ENCODE measurements at regions not wholly inside any gene's neighbourhood (a gene's known extent, or its start where the extent isn't known, plus 50 kb on each side); places are given as distances from the start of the nearest gene placed in this dataset.

DNA sequence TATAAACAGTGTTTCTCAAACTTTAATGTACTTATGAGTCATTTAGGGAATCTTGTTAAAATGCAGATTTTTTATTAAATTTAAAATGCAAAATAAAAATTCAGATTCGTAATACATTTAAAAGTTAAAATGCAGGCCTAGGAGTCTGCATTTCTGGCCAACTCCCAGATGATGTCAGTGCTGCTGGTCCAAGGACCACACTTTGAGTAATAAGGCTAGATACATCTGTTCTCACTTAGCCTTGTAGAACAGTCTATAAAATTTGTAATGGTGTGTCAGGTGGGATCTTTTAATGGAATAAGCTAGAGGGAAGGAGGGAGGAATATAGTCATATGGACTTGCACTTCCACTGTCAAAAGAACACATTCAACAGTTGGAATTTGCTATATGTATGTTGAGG, 295.6 kb upstream of the BMP2 start:
- Mint-ChIP-seq H3K27me3 (ENCODE audit: low read depth) (peaks cover 6% of the 10 kb centered on the region), H3K4me1 (no peaks in the 10 kb centered on the region), H3K9me3 (no peaks in the 10 kb centered on the region), H3K4me3 (no peak overlapping the region), H3K36me3 (no peaks in the 10 kb centered on the region), H3K27ac (no peak overlapping the region)
- TF ChIP-seq, protein P1, sequence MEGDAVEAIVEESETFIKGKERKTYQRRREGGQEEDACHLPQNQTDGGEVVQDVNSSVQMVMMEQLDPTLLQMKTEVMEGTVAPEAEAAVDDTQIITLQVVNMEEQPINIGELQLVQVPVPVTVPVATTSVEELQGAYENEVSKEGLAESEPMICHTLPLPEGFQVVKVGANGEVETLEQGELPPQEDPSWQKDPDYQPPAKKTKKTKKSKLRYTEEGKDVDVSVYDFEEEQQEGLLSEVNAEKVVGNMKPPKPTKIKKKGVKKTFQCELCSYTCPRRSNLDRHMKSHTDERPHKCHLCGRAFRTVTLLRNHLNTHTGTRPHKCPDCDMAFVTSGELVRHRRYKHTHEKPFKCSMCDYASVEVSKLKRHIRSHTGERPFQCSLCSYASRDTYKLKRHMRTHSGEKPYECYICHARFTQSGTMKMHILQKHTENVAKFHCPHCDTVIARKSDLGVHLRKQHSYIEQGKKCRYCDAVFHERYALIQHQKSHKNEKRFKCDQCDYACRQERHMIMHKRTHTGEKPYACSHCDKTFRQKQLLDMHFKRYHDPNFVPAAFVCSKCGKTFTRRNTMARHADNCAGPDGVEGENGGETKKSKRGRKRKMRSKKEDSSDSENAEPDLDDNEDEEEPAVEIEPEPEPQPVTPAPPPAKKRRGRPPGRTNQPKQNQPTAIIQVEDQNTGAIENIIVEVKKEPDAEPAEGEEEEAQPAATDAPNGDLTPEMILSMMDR (IDR thresholded peaks at IDR 0.05; ENCODE audit: unreplicated experiment), result no peak
- DNase-seq (ENCODE audit: low spot score in 2 of 2, unreplicated experiment in 2 of 2), result no peak

DNA sequence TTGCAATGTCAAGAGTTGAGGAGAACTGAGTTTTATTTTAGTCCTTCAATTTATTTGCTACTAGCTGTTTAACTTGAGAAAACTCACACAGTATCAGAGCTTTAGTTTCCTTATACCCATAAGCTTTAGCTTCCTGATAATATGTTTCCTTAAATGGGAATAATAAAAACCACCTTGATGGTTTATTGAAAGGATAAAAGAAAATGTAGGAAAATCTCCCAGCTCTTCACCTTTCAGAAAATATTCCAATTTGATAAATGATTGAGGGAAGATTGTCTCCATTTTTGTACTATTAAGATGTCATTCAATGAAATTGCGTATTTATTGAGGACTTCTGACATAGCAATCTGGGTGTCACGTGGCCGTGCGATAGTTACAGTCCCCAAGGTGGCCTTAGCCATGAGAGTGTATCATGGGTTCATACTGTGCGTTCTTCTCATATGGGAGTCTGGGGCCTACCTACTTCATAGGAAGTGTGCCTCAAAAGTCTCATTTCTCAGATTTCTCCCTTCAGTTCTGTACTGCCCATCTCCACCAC, 296.3 kb upstream of the BMP2 start:
- Mint-ChIP-seq H3K4me3 (no peak overlapping the region), H3K27me3 (ENCODE audit: low read depth) (peaks cover 8% of the 10 kb centered on the region), H3K36me3 (no peaks in the 10 kb centered on the region), H3K4me1 (no peaks in the 10 kb centered on the region), H3K27ac (no peak overlapping the region), H3K9me3 (no peaks in the 10 kb centered on the region)
- TF ChIP-seq, protein P1 (IDR thresholded peaks at IDR 0.05; ENCODE audit: unreplicated experiment), result no peak
- no peak for DNase-seq (ENCODE audit: low spot score in 2 of 2, unreplicated experiment in 2 of 2)

DNA sequence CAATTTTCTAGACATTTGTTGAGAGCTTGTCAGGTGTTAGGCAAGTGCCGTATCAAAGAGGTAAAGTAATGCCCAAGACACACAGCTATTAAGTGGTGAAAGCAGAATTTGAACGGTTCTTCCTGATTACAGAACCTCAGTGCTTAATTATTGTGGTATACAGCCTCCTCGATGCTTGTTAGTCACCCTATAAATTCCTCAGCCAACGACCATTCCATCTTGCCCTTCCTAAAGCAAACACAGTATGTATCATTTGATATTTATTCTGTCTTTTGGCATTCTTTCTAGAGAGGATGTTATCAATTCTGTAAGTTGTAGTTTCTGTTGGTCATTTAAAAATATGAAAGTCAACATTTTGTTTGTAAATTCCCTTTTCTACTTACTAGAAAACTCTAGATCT, 297.8 kb upstream of the BMP2 start:
- peaks cover 10% of the 10 kb centered on the region for H3K27me3 Mint-ChIP-seq (ENCODE audit: low read depth)
- H3K9me3 Mint-ChIP-seq, result no peaks in the 10 kb centered on the region
- no peak overlapping the region for H3K4me3 Mint-ChIP-seq
- H3K4me1 Mint-ChIP-seq, result no peaks in the 10 kb centered on the region
- no peak for DNase-seq (ENCODE audit: low spot score in 2 of 2, unreplicated experiment in 2 of 2)
- TF ChIP-seq, protein P1 (IDR thresholded peaks at IDR 0.05; ENCODE audit: unreplicated experiment), result no peak
- no peaks in the 10 kb centered on the region for H3K36me3 Mint-ChIP-seq
- H3K27ac Mint-ChIP-seq, result no peak overlapping the region

DNA sequence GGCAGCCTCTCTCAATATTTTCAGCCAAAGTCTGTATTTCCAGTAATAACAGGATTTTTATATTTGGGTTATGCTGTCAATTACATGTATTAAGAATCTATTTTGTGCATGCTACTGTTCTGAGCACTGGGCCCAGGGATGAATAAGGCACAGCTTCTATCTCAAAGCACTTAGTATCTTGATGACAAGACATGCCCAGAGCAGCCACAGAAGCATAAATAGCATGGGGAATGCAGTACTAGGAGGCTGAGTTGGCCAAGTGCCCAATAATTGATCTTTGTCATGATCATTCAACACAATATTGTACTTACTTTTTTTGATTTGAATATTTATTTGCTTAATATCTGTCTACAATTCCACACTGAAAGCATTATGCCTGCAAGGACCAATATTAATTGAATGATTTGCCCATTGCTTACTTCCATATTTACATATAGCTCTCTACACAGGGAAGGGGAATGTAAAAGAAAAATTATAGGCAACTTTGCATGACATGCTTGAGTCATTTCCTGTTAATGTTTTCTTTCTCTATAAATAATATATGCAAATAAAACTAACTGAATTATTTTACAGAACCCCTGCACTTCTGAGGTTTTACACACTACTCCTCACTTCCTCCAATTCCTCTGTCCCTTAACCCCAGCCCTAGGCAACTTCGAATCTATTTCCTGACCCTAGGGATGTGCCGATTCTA, 298.9 kb upstream of the BMP2 start:
- no peak overlapping the region for H3K27ac Mint-ChIP-seq
- no peaks in the 10 kb centered on the region for H3K36me3 Mint-ChIP-seq
- no peak overlapping the region for H3K4me3 Mint-ChIP-seq
- DNase-seq (ENCODE audit: low spot score in 2 of 2, unreplicated experiment in 2 of 2), result no peak
- peaks cover 12% of the 10 kb centered on the region for H3K27me3 Mint-ChIP-seq (ENCODE audit: low read depth)
- no peaks in the 10 kb centered on the region for H3K9me3 Mint-ChIP-seq
- no peaks in the 10 kb centered on the region for H3K4me1 Mint-ChIP-seq
- TF ChIP-seq, protein P1 (IDR thresholded peaks at IDR 0.05; ENCODE audit: unreplicated experiment), result no peak

DNA sequence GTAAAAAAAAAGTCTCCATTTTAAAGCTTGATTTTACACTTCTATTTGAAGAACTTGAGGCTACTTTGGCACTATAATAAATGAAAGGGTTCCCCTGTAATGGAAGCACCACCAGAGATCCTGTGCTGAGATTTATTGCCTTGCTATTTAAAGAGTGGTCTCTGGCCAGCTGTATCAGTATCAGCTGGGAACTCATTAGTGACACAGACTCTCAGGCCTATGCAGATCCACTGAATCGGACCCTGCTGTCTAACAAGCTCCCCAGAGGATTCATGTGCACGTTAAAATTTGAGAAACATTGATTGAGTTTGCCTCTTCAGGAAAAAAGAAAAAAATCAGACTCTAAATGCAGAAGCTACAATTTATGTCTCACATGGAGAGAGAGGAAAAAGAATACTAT, 299.9 kb upstream of the BMP2 start:
- DNase-seq (ENCODE audit: low spot score in 2 of 2, unreplicated experiment in 2 of 2), result no peak
- TF ChIP-seq, protein P1 (IDR thresholded peaks at IDR 0.05; ENCODE audit: unreplicated experiment), result no peak

More for the DNA sequence above, 299.9 kb upstream of the BMP2 start:
- no peak overlapping the region for H3K27ac Mint-ChIP-seq
- H3K4me3 Mint-ChIP-seq, result no peak overlapping the region
- H3K4me1 Mint-ChIP-seq, result no peaks in the 10 kb centered on the region
- H3K27me3 Mint-ChIP-seq (ENCODE audit: low read depth), result peaks cover 12% of the 10 kb centered on the region
- no peaks in the 10 kb centered on the region for H3K36me3 Mint-ChIP-seq
- no peaks in the 10 kb centered on the region for H3K9me3 Mint-ChIP-seq
